K562 (cell line): ENCODE measurements at regions not wholly inside any gene's neighbourhood (a gene's known extent, or its start where the extent isn't known, plus 50 kb on each side); places are given as distances from the start of the nearest gene placed in this dataset.

ENCODE experiments used
- ATAC-seq: fragments of 200-7000 bp; cut with Tn5 transposase; 3 replicates; pipeline ENCODE4 v1.9.1; 2020; ENCODE audit warnings: moderate library complexity
- BruUV-seq: library from RNA; stranded (reverse); fragments of 400-500 nt; replicated peaks from 2 replicates; lab custom pipeline; 2021; lab: Mats Ljungman, UMichigan
- CTCF ChIA-PET: fragments of 300-600 bp; formaldehyde crosslinking; extraction: SDS; loops from one replicate; lab custom pipeline; 2021; ENCODE audit warnings: low intra/inter-chr PET ratio; lab: Yijun Ruan, JAX
- POLR2A ChIA-PET: fragments of 300-600, 350-650 bp; sonication (Branson Sonifier 250); formaldehyde crosslinking; extraction: SDS; loops from one replicate; lab custom pipeline; 2021; ENCODE audit warnings: antibody characterized with exemption, inconsistent platforms; lab: Yijun Ruan, JAX
- DNase-seq, 4 experiments: peaks; one replicate each; pipeline versions ENCODE4 v3.0.0 to v3.0.0-alpha.2; 2011 to 2018; ENCODE audit warnings: low spot score in 3 of 4, mixed read lengths in 3 of 4; ENCODE audit errors: extremely low read depth in 1 of 4
- FAIRE-seq: peaks from 2 replicates; lab custom pipeline; 2011; peaks lifted over from hg19 to GRCh38; lab: Jason Lieb, UNC
- H2AFZ ChIP-seq: 2 replicates; pipeline ENCODE4 v1.6.0; 2011; ENCODE audit warnings: low read depth, low read length, control low read depth, inconsistent platforms
- H3K27ac ChIP-seq: fragments of 200-600 bp; 3 replicates; pipeline ENCODE4 v1.8.0; 2011; ENCODE audit warnings: low read depth, mild to moderate bottlenecking, control low read depth, inconsistent platforms, low read length, moderate library complexity, mixed read lengths; ENCODE audit errors: extremely low read depth
- H3K27me3 ChIP-seq, 2 experiments: fragments of 300-600 bp in 1 of 2; 2 replicates in 1 of 2; 3 replicates in 1 of 2; pipeline versions ENCODE4 v1.6.0 to v1.8.0; 2011; ENCODE audit warnings: inconsistent platforms in 2 of 2, low read length in 2 of 2, mild to moderate bottlenecking in 1 of 2, mixed read lengths in 1 of 2, moderate library complexity in 1 of 2; ENCODE audit not compliant: control insufficient read depth in 2 of 2, insufficient read depth in 2 of 2
- H3K36me3 ChIP-seq: fragments of 300-600 bp; 3 replicates; pipeline ENCODE4 v1.8.0; 2011; ENCODE audit warnings: mild to moderate bottlenecking, low read length, inconsistent platforms; ENCODE audit not compliant: control insufficient read depth, insufficient read depth
- H3K4me1 ChIP-seq, 2 experiments: fragments of 200-600 bp in 1 of 2; replicated peaks in 1 of 2; 2 replicates in 1 of 2; 3 replicates in 1 of 2; pipeline versions ENCODE4 v1.5.1 to v1.8.0; 2011; ENCODE audit warnings: inconsistent platforms in 2 of 2, low read length in 2 of 2, mild to moderate bottlenecking in 1 of 2, mixed read lengths in 1 of 2, moderate library complexity in 1 of 2; ENCODE audit not compliant: control insufficient read depth in 2 of 2, insufficient read depth in 2 of 2
- H3K4me2 ChIP-seq: 2 replicates; pipeline ENCODE4 v1.6.1; 2011; ENCODE audit warnings: low read length, control low read depth, inconsistent platforms, mixed read lengths; ENCODE audit not compliant: insufficient read depth
- H3K4me3 ChIP-seq: fragments of 200-600 bp; sonication (generic), shearing (Covaris generic); 2 replicates; pipeline ENCODE4 v1.5.1; 2016; ENCODE audit warnings: control low read depth, inconsistent platforms
- H3K79me2 ChIP-seq: fragments of 200-600 bp; 3 replicates; pipeline ENCODE4 v1.8.0; 2011; ENCODE audit warnings: low read length, inconsistent platforms; ENCODE audit not compliant: control insufficient read depth, insufficient read depth
- H3K9ac ChIP-seq, 2 experiments: 2 replicates each; pipeline versions ENCODE4 v1.6.0 to v1.6.1; 2011; ENCODE audit warnings: low read depth in 2 of 2, low read length in 2 of 2, control low read depth in 1 of 2, inconsistent platforms in 1 of 2, mild to moderate bottlenecking in 1 of 2, mixed read lengths in 1 of 2; ENCODE audit not compliant: insufficient read depth in 1 of 2
- H3K9me1 ChIP-seq: one replicate; pipeline ENCODE4 v1.6.0; 2011; ENCODE audit warnings: inconsistent platforms, mild to moderate bottlenecking, low read length, moderate library complexity; ENCODE audit not compliant: control insufficient read depth, insufficient read depth
- H3K9me3 ChIP-seq: replicated peaks from 2 replicates; pipeline ENCODE4 v1.5.1; 2011; ENCODE audit warnings: low read depth, low read length, inconsistent platforms; ENCODE audit not compliant: control insufficient read depth, insufficient read depth
- H4K20me1 ChIP-seq: replicated peaks from 2 replicates; pipeline ENCODE4 v1.6.1; 2011; ENCODE audit warnings: low read length, inconsistent platforms, mixed read lengths; ENCODE audit not compliant: control insufficient read depth, insufficient read depth
- ATF3 ChIP-seq, 2 experiments: fragments of 450-650 bp in 1 of 2; sonication (generic) in 1 of 2; formaldehyde crosslinking in 1 of 2; IDR thresholded peaks in 1 of 2; conservative IDR thresholded peaks in 1 of 2; 2 replicates each; pipeline versions ENCODE4 v1.6.1 to v1.8.1; 2016 to 2023; ENCODE audit warnings: mild to moderate bottlenecking in 2 of 2, moderate library complexity in 2 of 2, inconsistent platforms in 1 of 2, missing genetic modification reagents in 1 of 2
- CBX3 ChIP-seq, 2 experiments: IDR thresholded peaks; 1 replicate in 1 of 2; 2 replicates in 1 of 2; pipeline ENCODE4 v1.6.1; 2012; ENCODE audit warnings: inconsistent platforms in 2 of 2, low read length in 2 of 2, borderline replicate concordance in 1 of 2, control low read depth in 1 of 2
- CLOCK ChIP-seq: fragments of 250-450 bp; sonication (Bioruptor Pico); IDR thresholded peaks from 2 replicates; pipeline ENCODE4 v1.4.0; 2020; ENCODE audit warnings: mild to moderate bottlenecking, moderate library complexity, borderline replicate concordance
- FIP1L1 ChIP-seq: fragments of 200-400 bp; formaldehyde crosslinking; IDR thresholded peaks from 2 replicates; pipeline ENCODE4 v1.6.1; 2018; ENCODE audit warnings: mild to moderate bottlenecking, low read depth, low read length; ENCODE audit not compliant: poor library complexity, severe bottlenecking
- HNRNPH1 ChIP-seq: fragments of 200-400 bp; formaldehyde crosslinking; optimal IDR thresholded peaks from 2 replicates; pipeline ENCODE3; 2017; ENCODE audit warnings: low read depth, mild to moderate bottlenecking, low read length, moderate library complexity
- JUND ChIP-seq, 2 experiments: IDR thresholded peaks; 2 replicates in 1 of 2; 3 replicates in 1 of 2; pipeline ENCODE4 v1.6.1; 2011; ENCODE audit warnings: borderline replicate concordance in 2 of 2, low read depth in 2 of 2, low read length in 2 of 2, improper control_type of control experiment in 1 of 2, missing biosample characterization in 1 of 2, missing genetic modification characterization in 1 of 2, missing genetic modification reagents in 1 of 2
- KLF6 ChIP-seq: fragments of 250-450 bp; sonication (Bioruptor Pico); IDR thresholded peaks from 2 replicates; pipeline ENCODE4 v1.4.0; 2020; ENCODE audit warnings: mild to moderate bottlenecking, moderate library complexity, borderline replicate concordance
- MXI1 ChIP-seq: IDR thresholded peaks from 2 replicates; pipeline ENCODE4 v1.6.1; 2011; ENCODE audit warnings: low read depth, mild to moderate bottlenecking, improper control_type of control experiment, low read length
- NFIX ChIP-seq: fragments of 250-450 bp; sonication (Bioruptor Pico); IDR thresholded peaks from 2 replicates; pipeline ENCODE4 v1.4.0; 2020; ENCODE audit warnings: low read depth, mild to moderate bottlenecking, moderate library complexity
- RCOR1 ChIP-seq, 2 experiments: IDR thresholded peaks; 2 replicates each; pipeline ENCODE4 v1.6.1; 2012; ENCODE audit warnings: low read depth in 2 of 2, low read length in 2 of 2, borderline replicate concordance in 1 of 2, improper control_type of control experiment in 1 of 2
- SIRT6 ChIP-seq: IDR thresholded peaks from one replicate; pipeline ENCODE4 v1.6.1; 2012; ENCODE audit warnings: low read depth, mild to moderate bottlenecking, control low read depth, inconsistent platforms, low read length, moderate library complexity
- TBL1XR1 ChIP-seq, 2 experiments: IDR thresholded peaks; 2 replicates each; pipeline ENCODE4 v1.6.1; 2012; ENCODE audit warnings: improper control_type of control experiment in 2 of 2, low read length in 2 of 2, mild to moderate bottlenecking in 1 of 2
- TCFL5 ChIP-seq: fragments of 250-450 bp; sonication (Bioruptor Pico); conservative IDR thresholded peaks from 2 replicates; pipeline ENCODE4 v1.6.1; 2021; ENCODE audit warnings: mild to moderate bottlenecking, moderate library complexity, matching md5 sums
- ZC3H11A ChIP-seq: IDR thresholded peaks from 2 replicates; pipeline ENCODE4 v1.6.1; 2012; ENCODE audit warnings: low read depth, low read length, improper control_type of control experiment
- ZNF23 ChIP-seq: fragments of 250-450 bp; sonication (Bioruptor Pico); IDR thresholded peaks from 2 replicates; pipeline ENCODE4 v1.4.0; 2020; ENCODE audit warnings: mild to moderate bottlenecking
- ZNF695 ChIP-seq: fragments of 450-650 bp; formaldehyde crosslinking; IDR thresholded peaks from 2 replicates; pipeline ENCODE4 v1.4.0; 2020; ENCODE audit warnings: mild to moderate bottlenecking, moderate library complexity
- WGBS: fragments of 100-300 bp; shearing (Covaris generic); methylation state at CpG from one replicate; pipeline ENCODE4 v1.1.6; 2016; ENCODE audit warnings: low coverage, mixed read lengths; ENCODE audit not compliant: insufficient coverage; ENCODE audit errors: missing lambda C conversion rate; 5-methylcytosine and 5-hydroxymethylcytosine counted together
- in situ Hi-C: fragments of 300-500 bp; cut with MboI; formaldehyde crosslinking; loops from 4 replicates; pipeline ENCODE4 v1.15.0; 2018; ENCODE audit warnings: inconsistent platforms, mixed read lengths
- intact Hi-C: fragments of 100-400 bp; cut with micrococcal nuclease; formaldehyde crosslinking; loops from 2 replicates; pipeline ENCODE4 v1.14.2; 2022
- TF ChIP-seq, protein P1 (sequence below): fragments of 450-650 bp; formaldehyde crosslinking; IDR thresholded peaks from 2 replicates; pipeline ENCODE4 v1.4.0; 2020; ENCODE audit warnings: mild to moderate bottlenecking, moderate library complexity

- TF ChIP-seq ZC3H11A: no peak
- TF ChIP-seq ZNF695 (CRISPR knock-in tag): no peak
- TF ChIP-seq SIRT6: no peak
- no peak for TF ChIP-seq TBL1XR1 (IDR thresholded peaks at IDR 0.05; ENCODE audit: low read length in 2 of 2)
- TF ChIP-seq FIP1L1: no peak
- no peak for TF ChIP-seq JUND (IDR thresholded peaks at IDR 0.05; ENCODE audit: borderline replicate concordance, low read depth, low read length)
- TF ChIP-seq JUND (tag; IDR thresholded peaks at IDR 0.05; ENCODE audit: borderline replicate concordance, low read depth, low read length): no peak
- no peak for TF ChIP-seq ATF3 (IDR thresholded peaks at IDR 0.05)
- no peak for TF ChIP-seq ATF3 (CRISPR knock-in tag; conservative IDR thresholded peaks at IDR 0.05)
- no peak for TF ChIP-seq CBX3 (IDR thresholded peaks at IDR 0.05; ENCODE audit: borderline replicate concordance in 1 of 2, low read length in 2 of 2)
Observed at GRCh38 chr4:77501851-77502250, 103.8 kb upstream of the CXCL13 start (continued).

GRCh38 chr4:77504407-77504806, 101.2 kb upstream of the CXCL13 start:
- no TSS peak for BruUV-seq
- ATAC-seq: no peak
- no peaks in the 10 kb centered on the region for H3K9me3 ChIP-seq
- no peak overlapping the region for H2AFZ ChIP-seq
- ChIA-PET POLR2A (no interaction called here), CTCF (no interaction called here)
- no peak overlapping the region for H3K9ac ChIP-seq
- H3K4me1 ChIP-seq: no peaks in the 10 kb centered on the region
- intact Hi-C loops: no loop called here
- no peak for DNase-seq
- H3K4me2 ChIP-seq: no peak overlapping the region
- no peaks in the 10 kb centered on the region for H3K9me1 ChIP-seq
- no peaks in the 10 kb centered on the region; the same call in 1 of the 2 replicates for H4K20me1 ChIP-seq
- no peaks in the 10 kb centered on the region for H3K27me3 ChIP-seq
- in situ Hi-C loops: no loop called here
- H3K79me2 ChIP-seq: no peaks in the 10 kb centered on the region
- WGBS: 2% methylated on average over 2 of the region's 2 CpGs
- H3K4me3 ChIP-seq: no peak overlapping the region
- H3K36me3 ChIP-seq: no peaks in the 10 kb centered on the region
- H3K27ac ChIP-seq: no peak overlapping the region
- no peak for FAIRE-seq
- TF ChIP-seq TCFL5: no peak
- TF ChIP-seq, protein P1, sequence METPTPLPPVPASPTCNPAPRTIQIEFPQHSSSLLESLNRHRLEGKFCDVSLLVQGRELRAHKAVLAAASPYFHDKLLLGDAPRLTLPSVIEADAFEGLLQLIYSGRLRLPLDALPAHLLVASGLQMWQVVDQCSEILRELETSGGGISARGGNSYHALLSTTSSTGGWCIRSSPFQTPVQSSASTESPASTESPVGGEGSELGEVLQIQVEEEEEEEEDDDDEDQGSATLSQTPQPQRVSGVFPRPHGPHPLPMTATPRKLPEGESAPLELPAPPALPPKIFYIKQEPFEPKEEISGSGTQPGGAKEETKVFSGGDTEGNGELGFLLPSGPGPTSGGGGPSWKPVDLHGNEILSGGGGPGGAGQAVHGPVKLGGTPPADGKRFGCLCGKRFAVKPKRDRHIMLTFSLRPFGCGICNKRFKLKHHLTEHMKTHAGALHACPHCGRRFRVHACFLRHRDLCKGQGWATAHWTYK (CRISPR knock-in tag): no peak
- TF ChIP-seq ZNF23 (CRISPR knock-in tag): no peak
- TF ChIP-seq KLF6 (CRISPR knock-in tag): no peak
- TF ChIP-seq CLOCK: no peak
- no peak for TF ChIP-seq MXI1
- TF ChIP-seq RCOR1 (IDR thresholded peaks at IDR 0.05; ENCODE audit: borderline replicate concordance in 1 of 2, low read depth in 2 of 2, low read length in 2 of 2): no peak
- no peak for TF ChIP-seq NFIX
- no peak for TF ChIP-seq HNRNPH1
